ENCODE measurements at regions not wholly inside any gene's neighbourhood (a gene's known extent, or its start where the extent isn't known, plus 50 kb on each side); places are given as distances from the start of the nearest gene placed in this dataset.
"Not testable (repeated sequence)": the region's sequence is repeated elsewhere in the genome, so short reads cannot be mapped to it uniquely, and the experiment has no call there.

GRCh38 chr7:25711940-25712339, 440.1 kb upstream of the NFE2L3 start:
- no peak for DNase-seq (ENCODE audit: low spot score)

GRCh38 chr7:25712500-25712899, 439.5 kb upstream of the NFE2L3 start:
- DNase-seq (ENCODE audit: low spot score): no peak

GRCh38 chr7:25714013-25714412, 438.0 kb upstream of the NFE2L3 start:
- DNase-seq (ENCODE audit: low spot score): no peak

GRCh38 chr7:25716421-25716820, 435.6 kb upstream of the NFE2L3 start:
- peak; percentile 64 for DNase-seq (ENCODE audit: low spot score)

- DNase-seq (ENCODE audit: low spot score): no peak
Observed at GRCh38 chr7:25718596-25718995, 433.4 kb upstream of the NFE2L3 start.

- no peak for DNase-seq (ENCODE audit: low spot score)
Observed at GRCh38 chr7:25719190-25719896, 432.7 kb upstream of the NFE2L3 start.

GRCh38 chr7:25720427-25720826, 431.6 kb upstream of the NFE2L3 start:
- no peak for DNase-seq (ENCODE audit: low spot score)

GRCh38 chr7:25722856-25723255, 429.1 kb upstream of the NFE2L3 start:
- no peak for DNase-seq (ENCODE audit: low spot score)

GRCh38 chr7:25725451-25725850, 426.5 kb upstream of the NFE2L3 start:
- no peak for DNase-seq (ENCODE audit: low spot score)

- no peak for DNase-seq (ENCODE audit: low spot score)
Observed at GRCh38 chr7:25726170-25726780, 425.7 kb upstream of the NFE2L3 start.

- DNase-seq (ENCODE audit: low spot score): no peak
Observed at GRCh38 chr7:25726781-25727311, 425.2 kb upstream of the NFE2L3 start.

GRCh38 chr7:25727446-25727845, 424.6 kb upstream of the NFE2L3 start:
- no peak for DNase-seq (ENCODE audit: low spot score)

- no peak for DNase-seq (ENCODE audit: low spot score)
Observed at GRCh38 chr7:25727876-25728275, 424.1 kb upstream of the NFE2L3 start.

- no peak for DNase-seq (ENCODE audit: low spot score)
Observed at GRCh38 chr7:25731068-25731845, 420.7 kb upstream of the NFE2L3 start.

GRCh38 chr7:25731846-25732245, 420.2 kb upstream of the NFE2L3 start:
- no peak for DNase-seq (ENCODE audit: low spot score)

- DNase-seq (ENCODE audit: low spot score): no peak
Observed at GRCh38 chr7:25732766-25733217, 419.2 kb upstream of the NFE2L3 start.

GRCh38 chr7:25735674-25736242, 416.2 kb upstream of the NFE2L3 start:
- DNase-seq (ENCODE audit: low spot score): peak; percentile 4

- no peak for DNase-seq (ENCODE audit: low spot score)
Observed at GRCh38 chr7:25738528-25738927, 413.5 kb upstream of the NFE2L3 start.

GRCh38 chr7:25739143-25739542, 412.9 kb upstream of the NFE2L3 start:
- DNase-seq (ENCODE audit: low spot score): no peak

GRCh38 chr7:25742316-25742715, 409.7 kb upstream of the NFE2L3 start:
- DNase-seq (ENCODE audit: low spot score): no peak

- DNase-seq (ENCODE audit: low spot score): not testable (repeated sequence)
Observed at GRCh38 chr7:25743670-25744451, 408.1 kb upstream of the NFE2L3 start.
